G401 (cell line): ENCODE measurements at regions not wholly inside any gene's neighbourhood (a gene's known extent, or its start where the extent isn't known, plus 50 kb on each side); places are given as distances from the start of the nearest gene placed in this dataset.

ENCODE experiments used
- DNase-seq: peaks from one replicate; pipeline ENCODE4 v3.0.0-alpha.2; 2015; ENCODE audit warnings: low spot score
- in situ Hi-C: cut with HindIII; loops from 2 replicates; pipeline ENCODE4 v1.10.0; 2016; ENCODE audit warnings: low sequenced_read_pairs, mixed read lengths

GRCh38 chr10:36141856-36142560 lies 499.9 kb upstream of the FZD8 start:
- in situ Hi-C loops: no loop called here
- DNase-seq: no peak

- no peak for DNase-seq
- in situ Hi-C loops: no loop called here
Measured at GRCh38 chr10:36129051-36129450, 487.0 kb upstream of the FZD8 start.

- no peak for DNase-seq
- in situ Hi-C loops: no loop called here
Measured at GRCh38 chr10:36126076-36126475, 484.0 kb upstream of the FZD8 start.

DNA sequence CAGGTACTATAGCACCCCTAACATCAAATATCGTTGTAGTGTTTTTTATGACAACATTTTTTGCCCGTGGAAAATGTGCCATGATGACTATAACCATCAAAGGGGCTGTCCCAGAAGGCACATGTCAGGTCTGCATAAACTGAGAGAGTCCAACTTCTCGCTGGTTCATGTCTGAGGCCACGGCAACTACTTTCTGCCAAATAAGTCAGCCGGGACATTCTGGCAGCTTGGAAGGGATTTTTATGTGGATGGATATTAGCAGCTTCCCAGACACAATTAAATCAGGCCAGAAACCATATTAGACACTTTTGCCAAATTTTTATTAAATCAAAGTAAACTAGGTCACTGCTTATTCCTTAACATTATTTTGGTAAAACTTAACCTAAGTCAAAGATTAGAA lies 477.4 kb upstream of the FZD8 start:
- no peak for DNase-seq
- in situ Hi-C loops: no loop called here

GRCh38 chr10:36118314-36118713 lies 476.2 kb upstream of the FZD8 start:
- no peak for DNase-seq
- in situ Hi-C loops: no loop called here

DNA sequence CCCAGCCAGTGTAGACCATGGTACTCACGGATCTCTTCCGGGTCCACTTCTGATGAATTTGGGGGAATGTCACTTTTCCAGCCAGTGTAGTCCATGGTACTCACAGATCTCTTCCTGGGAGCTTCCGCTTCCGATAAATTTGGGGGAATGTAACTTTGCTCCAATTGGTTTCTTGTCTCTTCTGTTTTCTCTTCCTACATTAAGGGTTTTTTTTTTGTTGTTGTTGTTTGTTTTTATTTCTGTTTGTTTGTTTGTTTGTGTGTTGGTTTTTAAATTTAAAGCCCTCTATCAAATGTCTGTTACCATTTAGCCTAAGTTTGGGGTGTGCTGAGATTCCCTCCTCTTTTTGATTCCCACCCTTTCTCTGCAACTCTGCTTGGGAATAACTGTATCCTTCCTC lies 475.8 kb upstream of the FZD8 start:
- DNase-seq: no peak
- in situ Hi-C loops: no loop called here

DNA sequence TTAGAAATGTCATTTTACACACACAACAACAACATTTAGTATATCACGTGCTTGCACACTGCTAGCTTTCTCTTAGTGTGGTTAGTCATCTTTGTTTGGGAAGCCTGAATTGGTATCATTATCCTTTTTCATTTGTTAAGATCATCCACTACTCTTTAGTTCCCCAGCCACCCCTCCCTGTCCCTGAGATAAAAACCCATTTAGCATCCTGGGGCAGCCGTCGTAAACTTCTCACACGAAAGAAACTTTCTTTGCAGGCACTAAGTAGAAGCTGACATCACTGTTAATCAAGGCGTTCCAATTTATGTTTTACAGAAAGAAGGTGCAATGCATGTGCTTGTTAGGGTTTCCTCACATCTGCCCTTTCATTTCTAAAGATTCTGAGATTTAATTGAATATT lies 475.1 kb upstream of the FZD8 start:
- in situ Hi-C loops: no loop called here
- no peak for DNase-seq

GRCh38 chr10:36116731-36117130 lies 474.6 kb upstream of the FZD8 start:
- DNase-seq: no peak
- in situ Hi-C loops: no loop called here

GRCh38 chr10:36116040-36116439 lies 473.9 kb upstream of the FZD8 start:
- in situ Hi-C loops: no loop called here
- no peak for DNase-seq

DNA sequence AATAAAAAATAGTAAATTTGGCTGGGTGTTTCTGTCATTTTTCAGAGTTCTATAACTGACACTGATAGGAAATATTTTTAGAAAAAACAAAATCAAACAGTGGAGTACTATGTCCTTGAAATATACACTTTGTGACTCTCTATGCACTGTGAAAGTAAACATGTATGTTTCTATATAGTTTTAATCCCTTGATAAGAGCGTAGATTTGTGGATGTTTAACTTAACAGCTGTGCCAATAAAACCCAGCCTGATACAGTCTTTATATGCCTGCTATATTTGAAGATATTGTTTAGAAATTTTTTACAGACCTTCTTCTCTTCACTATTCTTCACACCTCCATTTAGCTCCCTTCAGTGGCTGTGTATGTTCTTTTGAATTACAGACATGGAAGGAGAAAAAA lies 473.3 kb upstream of the FZD8 start:
- no peak for DNase-seq
- in situ Hi-C loops: no loop called here

GRCh38 chr10:36114913-36115312 lies 472.8 kb upstream of the FZD8 start:
- DNase-seq: no peak
- in situ Hi-C loops: no loop called here

- DNase-seq: no peak
- in situ Hi-C loops: no loop called here
Measured at GRCh38 chr10:36114141-36114540, 472.0 kb upstream of the FZD8 start.

DNA sequence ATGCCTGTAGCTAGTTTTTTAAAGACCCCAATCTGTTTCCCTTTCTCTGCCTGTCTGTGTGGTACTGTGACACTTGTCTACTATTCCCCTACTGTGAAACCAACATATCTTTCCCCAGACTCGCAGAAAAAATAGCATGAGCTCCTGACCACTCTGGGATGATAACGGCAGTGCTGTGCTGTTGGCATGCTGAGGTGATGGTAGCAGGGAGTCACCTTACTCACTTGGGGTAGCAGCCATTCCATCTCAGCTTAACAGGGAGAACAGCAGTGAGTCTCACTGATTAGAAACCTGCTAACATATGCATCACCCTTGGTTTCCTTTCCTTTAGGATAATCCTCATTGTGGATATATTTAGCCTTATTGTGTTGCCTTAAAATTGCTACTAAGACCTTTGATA lies 469.6 kb upstream of the FZD8 start:
- in situ Hi-C loops: no loop called here
- DNase-seq: no peak

DNA sequence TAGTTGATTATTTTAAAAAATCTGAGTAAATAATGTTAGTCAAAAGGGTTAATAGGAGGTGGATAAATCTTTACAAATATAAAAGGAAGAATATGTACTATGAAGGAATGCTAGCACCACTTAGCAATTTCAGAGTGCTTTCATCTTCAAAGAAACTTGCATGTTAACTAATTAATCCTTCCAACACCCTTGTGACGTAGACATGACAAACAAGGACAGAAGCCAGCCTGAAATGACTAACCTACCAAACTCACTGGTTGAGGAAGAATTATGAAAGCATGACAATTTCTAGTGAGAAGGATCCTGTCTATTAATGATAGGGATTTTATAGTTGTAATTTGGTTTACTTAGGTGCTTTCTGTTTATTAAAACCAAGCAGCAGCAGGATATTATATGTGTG lies 468.0 kb upstream of the FZD8 start:
- no peak for DNase-seq
- in situ Hi-C loops: no loop called here

DNA sequence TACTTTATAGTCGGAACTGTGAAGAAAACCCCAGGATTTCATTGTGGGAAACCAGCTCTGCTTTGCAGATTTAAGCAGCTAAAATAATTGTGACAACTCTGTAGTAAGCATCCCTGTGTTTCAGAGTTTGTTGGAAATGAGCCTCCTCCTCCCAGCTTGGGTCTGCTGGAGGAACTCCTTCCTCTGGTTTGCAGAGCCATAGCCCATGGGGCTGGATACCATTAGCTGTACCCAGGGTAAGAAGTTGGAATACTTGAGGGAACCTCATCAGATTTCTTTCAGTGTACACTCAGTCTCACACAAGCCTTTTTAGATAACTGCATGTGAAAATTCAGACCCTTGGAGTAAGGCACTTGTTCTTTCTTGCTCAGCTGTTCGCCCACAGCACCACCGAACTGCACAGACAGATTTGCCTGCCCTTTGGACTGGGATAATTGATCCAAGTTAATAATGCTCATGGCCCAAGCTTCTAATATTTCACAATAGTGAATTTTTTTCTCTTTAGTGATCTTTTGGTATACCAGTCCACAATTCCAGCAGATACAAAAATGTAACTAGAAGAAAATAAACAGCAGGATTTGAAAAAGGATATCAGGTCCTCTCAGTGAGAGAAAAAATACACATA lies 467.4 kb upstream of the FZD8 start:
- in situ Hi-C loops: no loop called here
- DNase-seq: no peak

- in situ Hi-C loops: no loop called here
- DNase-seq: no peak
Measured at GRCh38 chr10:36097696-36098095, 455.6 kb upstream of the FZD8 start.

DNA sequence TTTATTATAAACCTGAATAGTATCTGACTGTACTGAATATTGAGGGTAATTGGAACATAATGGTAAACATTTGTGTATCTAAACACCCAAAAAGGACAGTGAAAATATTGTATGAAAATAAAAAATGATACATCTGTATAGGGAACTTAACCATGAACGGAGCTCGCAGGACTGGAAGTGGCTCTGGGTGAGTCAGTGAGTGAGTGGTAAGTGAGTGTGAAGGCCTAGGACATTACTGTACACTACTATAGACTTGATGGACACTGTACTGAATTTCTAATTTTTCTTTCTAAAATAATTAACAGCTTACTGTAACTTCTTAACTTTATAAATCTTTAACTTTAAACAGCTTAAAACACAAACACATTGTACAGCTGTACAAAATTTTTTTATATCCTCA lies 454.5 kb upstream of the FZD8 start:
- in situ Hi-C loops: no loop called here
- DNase-seq: no peak

DNA sequence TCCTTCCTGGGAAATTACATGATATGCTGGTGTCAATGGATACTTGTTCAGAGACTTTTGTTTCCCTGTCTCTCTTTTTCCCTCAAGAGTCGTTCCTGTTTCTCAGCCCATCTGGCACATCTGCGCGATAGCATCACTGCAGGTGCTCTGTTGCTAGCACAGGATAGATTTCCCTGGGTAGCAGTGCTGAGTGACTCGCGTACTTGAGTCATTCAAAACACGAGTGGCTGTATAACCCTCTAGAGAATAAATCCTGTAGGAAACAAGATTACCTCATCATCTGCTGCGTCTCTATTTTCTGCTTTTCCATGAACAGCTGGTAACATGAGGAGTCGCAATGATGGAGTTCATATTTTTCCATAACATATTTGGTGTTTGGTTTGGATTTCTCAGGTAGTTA lies 452.0 kb upstream of the FZD8 start:
- DNase-seq: no peak
- in situ Hi-C loops: no loop called here

GRCh38 chr10:36092116-36092515 lies 450.0 kb upstream of the FZD8 start:
- no peak for DNase-seq
- in situ Hi-C loops: no loop called here

DNA sequence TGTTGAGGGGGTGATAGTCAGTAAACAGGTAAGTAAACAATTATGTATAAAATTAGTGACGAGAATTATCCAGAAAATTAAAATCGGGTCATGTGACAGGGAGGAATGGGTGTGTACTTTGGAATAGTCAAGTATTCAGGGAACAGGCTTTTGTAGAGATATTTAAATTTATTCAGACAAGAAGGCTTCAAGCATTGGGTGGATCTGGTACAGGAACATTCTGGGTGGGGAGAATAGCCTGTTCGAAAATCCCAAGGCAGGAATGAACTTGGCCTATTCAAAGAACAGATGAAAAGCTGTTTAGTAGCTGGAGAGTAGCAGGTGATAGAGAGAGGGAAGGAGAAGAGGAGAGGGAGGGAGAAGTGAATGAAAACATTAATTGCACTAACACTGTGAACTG lies 448.9 kb upstream of the FZD8 start:
- in situ Hi-C loops: no loop called here

GRCh38 chr10:36089790-36090440 lies 447.8 kb upstream of the FZD8 start:
- in situ Hi-C loops: no loop called here
- DNase-seq: no peak

More for the DNA sequence above, 448.9 kb upstream of the FZD8 start:
- DNase-seq: no peak
